BJ (cell line): ENCODE measurements at regions not wholly inside any gene's neighbourhood (a gene's known extent, or its start where the extent isn't known, plus 50 kb on each side); places are given as distances from the start of the nearest gene placed in this dataset.
A peak's percentile ranks its signal among the peaks of the same experiment; 100 is the strongest.

Experiments
- CTCF ChIA-PET: fragments of 350-600 bp; formaldehyde crosslinking; extraction: SDS; loops from one replicate; lab custom pipeline; 2021; ENCODE audit warnings: antibody characterized with exemption, inconsistent platforms; lab: Yijun Ruan, JAX
- POLR2A ChIA-PET: fragments of 300-600 bp; sonication (Branson Sonifier 250); formaldehyde crosslinking; extraction: SDS; loops from one replicate; lab custom pipeline; 2021; ENCODE audit warnings: antibody characterized with exemption; lab: Charles Lee
- DNase-seq: peaks from one replicate; pipeline ENCODE4 v3.0.0-alpha.2; 2011; ENCODE audit warnings: low read depth
- H3K27me3 ChIP-seq: 2 replicates; pipeline ENCODE4 v1.6.0; 2011; ENCODE audit warnings: low read length; ENCODE audit not compliant: control insufficient read depth, insufficient read depth
- H3K36me3 ChIP-seq: 2 replicates; pipeline ENCODE4 v1.5.1; 2011; ENCODE audit warnings: low read length; ENCODE audit not compliant: control insufficient read depth, insufficient read depth
- H3K4me3 ChIP-seq: 2 replicates; pipeline ENCODE4 v1.5.1; 2011; ENCODE audit warnings: low read depth, mild to moderate bottlenecking, control low read depth, low read length
- TF ChIP-seq, protein P1 (sequence below): IDR thresholded peaks from 2 replicates; pipeline ENCODE4 v1.5.1; 2011; ENCODE audit warnings: low read depth, mild to moderate bottlenecking, control low read depth, inconsistent platforms, low read length, moderate library complexity; ENCODE audit not compliant: insufficient read depth

DNA sequence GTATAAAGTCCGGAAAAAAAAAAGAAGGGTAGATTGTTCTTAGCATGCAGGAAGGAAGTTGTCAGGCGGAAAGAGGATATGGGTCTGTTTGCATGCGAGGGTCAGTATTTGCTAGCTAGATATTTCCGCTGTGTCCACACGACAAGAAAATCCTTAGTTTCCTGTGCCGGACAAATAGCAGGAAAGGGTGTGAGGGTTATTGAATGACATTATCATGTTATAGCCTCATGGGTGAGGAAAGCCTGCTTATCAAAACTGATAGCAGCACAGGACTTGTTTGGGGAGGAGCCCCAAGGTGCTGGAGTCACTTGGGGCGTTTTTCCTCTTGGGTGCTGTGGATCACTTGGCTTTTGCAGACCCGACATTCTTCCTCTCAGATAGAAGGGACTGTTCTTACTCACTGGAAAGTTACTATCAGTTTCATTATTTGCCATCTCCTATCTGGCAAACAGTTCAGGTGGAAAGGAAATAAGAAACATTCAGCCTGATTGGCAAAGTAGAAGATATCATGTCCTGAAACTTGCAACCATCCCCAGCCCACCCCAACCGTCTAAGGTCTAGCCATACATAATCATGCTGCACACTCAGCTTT lies 127.2 kb upstream of the DPH6 start:
- H3K4me3 ChIP-seq: no peak overlapping the region
- H3K27me3 ChIP-seq: no peaks in the 10 kb centered on the region
- ChIA-PET CTCF (no interaction called here), POLR2A (interaction anchor here (0.7 kb wide), 1 partner anchor 22 kb away, joined by 4 read pairs; no protein-coding TSS in a partner anchor)
- no peak for DNase-seq
- TF ChIP-seq, protein P1, sequence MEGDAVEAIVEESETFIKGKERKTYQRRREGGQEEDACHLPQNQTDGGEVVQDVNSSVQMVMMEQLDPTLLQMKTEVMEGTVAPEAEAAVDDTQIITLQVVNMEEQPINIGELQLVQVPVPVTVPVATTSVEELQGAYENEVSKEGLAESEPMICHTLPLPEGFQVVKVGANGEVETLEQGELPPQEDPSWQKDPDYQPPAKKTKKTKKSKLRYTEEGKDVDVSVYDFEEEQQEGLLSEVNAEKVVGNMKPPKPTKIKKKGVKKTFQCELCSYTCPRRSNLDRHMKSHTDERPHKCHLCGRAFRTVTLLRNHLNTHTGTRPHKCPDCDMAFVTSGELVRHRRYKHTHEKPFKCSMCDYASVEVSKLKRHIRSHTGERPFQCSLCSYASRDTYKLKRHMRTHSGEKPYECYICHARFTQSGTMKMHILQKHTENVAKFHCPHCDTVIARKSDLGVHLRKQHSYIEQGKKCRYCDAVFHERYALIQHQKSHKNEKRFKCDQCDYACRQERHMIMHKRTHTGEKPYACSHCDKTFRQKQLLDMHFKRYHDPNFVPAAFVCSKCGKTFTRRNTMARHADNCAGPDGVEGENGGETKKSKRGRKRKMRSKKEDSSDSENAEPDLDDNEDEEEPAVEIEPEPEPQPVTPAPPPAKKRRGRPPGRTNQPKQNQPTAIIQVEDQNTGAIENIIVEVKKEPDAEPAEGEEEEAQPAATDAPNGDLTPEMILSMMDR: no peak
- H3K36me3 ChIP-seq: no peaks in the 10 kb centered on the region

DNA sequence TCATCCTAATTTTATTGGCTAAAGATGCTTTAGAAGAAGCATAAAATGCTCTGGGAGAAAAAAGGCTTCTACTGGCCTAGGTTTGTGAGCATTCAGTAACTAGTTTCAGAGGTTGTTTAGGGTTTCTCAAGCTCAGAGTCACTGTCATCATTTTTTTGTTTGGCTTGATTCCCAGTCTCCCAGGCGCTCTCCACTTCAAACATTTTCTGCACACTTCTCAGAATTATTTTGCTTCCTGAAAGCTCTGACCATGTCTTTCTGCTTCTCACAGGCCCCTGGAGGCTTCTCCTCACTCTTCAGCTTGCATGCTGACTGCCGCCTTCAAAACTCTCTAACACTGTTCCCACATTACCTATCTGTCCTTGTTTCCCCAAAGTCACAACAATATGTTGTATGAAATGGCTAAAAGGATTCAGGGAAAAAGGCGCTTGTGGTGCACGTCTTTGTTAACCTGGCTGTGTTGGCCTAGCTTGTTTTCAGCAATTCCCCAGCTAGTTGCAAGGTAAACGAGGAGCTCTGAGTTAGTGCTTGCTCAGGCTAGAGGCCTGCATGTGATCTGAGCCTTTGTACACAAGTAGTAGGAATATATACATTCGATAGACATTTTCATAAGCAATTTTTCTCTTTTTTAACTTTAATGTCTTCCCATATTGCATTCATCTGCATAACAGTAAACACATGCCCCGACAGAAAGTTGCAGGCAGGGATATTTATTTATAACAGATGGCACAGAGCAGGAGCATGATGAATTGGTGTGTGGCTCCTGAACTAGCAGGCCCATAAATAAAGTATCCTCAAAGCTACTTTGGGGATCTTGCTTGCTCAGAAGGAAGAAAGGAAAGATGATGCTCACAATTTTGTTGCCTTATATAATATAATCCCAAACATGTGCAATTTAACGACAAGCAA lies 129.2 kb upstream of the DPH6 start:
- H3K4me3 ChIP-seq: no peak overlapping the region
- CTCF ChIA-PET: interaction anchor here (0.5 to 1.0 kb wide), 5 partner anchors 8 to 178 kb away, joined by 3 read pairs; no protein-coding TSS in a partner anchor
- H3K36me3 ChIP-seq: no peaks in the 10 kb centered on the region
- POLR2A ChIA-PET: no interaction called here
- H3K27me3 ChIP-seq: no peaks in the 10 kb centered on the region
- TF ChIP-seq, protein P1: no peak
- DNase-seq: peak; percentile 31

DNA sequence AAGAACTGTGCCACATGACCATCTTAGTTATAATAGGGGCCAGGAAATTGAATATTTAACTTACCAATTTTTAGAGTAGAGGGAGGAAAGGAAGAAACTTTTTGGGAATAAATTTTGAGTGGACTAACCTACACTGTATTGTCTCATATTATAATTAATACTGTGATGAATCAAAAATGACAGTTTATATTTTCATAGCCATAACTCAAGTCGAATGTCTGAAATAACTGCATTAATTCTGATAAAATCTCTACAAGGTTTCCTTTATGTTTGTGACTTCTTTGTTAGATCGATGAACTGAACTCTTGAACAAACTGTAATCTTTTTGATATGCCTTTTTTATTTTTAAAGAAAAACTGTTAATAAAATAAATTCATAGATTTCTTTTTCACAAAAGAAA lies 132.8 kb upstream of the DPH6 start:
- Histone ChIP-seq H3K36me3 (no peaks in the 10 kb centered on the region), H3K4me3 (no peak overlapping the region), H3K27me3 (no peaks in the 10 kb centered on the region)
- TF ChIP-seq, protein P1: no peak
- DNase-seq: no peak
- ChIA-PET POLR2A (no interaction called here), CTCF (interaction anchor here (0.6 kb wide), 1 partner anchor 66 kb away, joined by 3 read pairs; no protein-coding TSS in a partner anchor)

DNA sequence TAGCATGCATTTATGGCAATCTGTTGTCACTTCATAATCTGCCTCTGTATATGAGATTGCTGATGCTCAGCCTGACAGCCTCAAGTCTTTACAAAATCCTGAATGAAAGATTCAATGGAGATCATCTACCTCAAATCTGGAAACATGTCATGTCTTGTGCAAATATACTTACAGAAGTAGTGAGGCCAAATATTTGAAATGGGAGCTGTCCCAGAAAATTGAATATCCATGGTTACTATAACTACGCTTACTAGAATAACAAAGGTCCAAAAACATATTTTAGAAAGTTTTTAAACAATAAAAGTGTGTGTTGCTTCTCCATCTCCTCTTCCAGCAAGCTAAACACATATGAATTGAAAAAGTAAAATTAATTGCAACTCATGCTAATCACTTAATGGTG lies 133.2 kb upstream of the DPH6 start:
- no peak for DNase-seq
- TF ChIP-seq, protein P1: no peak
- H3K27me3 ChIP-seq: no peaks in the 10 kb centered on the region
- ChIA-PET CTCF (no interaction called here), POLR2A (no interaction called here)
- no peaks in the 10 kb centered on the region for H3K36me3 ChIP-seq
- H3K4me3 ChIP-seq: no peak overlapping the region

DNA sequence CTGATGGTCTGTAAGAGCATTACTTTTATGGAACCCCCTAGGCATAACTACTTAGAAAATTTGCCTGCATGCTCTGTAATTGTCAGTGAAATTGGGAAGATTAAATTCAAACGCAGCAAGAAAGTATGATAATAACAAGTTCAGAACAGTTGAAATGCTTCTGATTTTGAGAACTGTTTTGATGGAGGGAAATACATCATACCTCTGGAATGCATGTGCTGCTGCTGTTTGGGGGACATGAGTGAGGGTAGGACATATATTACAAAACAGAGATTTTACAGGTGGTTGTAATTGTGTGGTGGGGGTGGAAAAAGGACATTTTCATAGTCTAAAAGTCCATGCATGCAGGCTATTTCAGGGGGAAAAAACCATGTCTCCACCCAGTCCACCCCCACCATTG lies 135.0 kb upstream of the DPH6 start:
- Histone ChIP-seq H3K36me3 (no peaks in the 10 kb centered on the region), H3K27me3 (no peaks in the 10 kb centered on the region), H3K4me3 (no peak overlapping the region)
- TF ChIP-seq, protein P1: no peak
- no peak for DNase-seq
- ChIA-PET POLR2A (no interaction called here), CTCF (no interaction called here)
